HFF-Myc (cell line): ENCODE measurements at regions not wholly inside any gene's neighbourhood (a gene's known extent, or its start where the extent isn't known, plus 50 kb on each side); places are given as distances from the start of the nearest gene placed in this dataset.
"Not testable (repeated sequence)": the region's sequence is repeated elsewhere in the genome, so short reads cannot be mapped to it uniquely, and the experiment has no call there.

Experiments
- DNase-seq: peaks from one replicate; pipeline ENCODE4 v3.0.0-alpha.2; 2011; ENCODE audit warnings: low read depth; ENCODE audit errors: extremely low read depth
- H3K4me3 ChIP-seq: replicated peaks from 2 replicates; pipeline ENCODE4 v1.5.1; 2011; ENCODE audit warnings: low read depth, mild to moderate bottlenecking, control low read depth, low read length
- TF ChIP-seq, protein P1 (sequence below): IDR thresholded peaks from 2 replicates; pipeline ENCODE4 v1.5.1; 2012; ENCODE audit warnings: mild to moderate bottlenecking, low read depth, low read length, control low read depth; ENCODE audit errors: missing control alignments

- H3K4me3 ChIP-seq, result no peak overlapping the region
- no peak for DNase-seq
- TF ChIP-seq, protein P1, sequence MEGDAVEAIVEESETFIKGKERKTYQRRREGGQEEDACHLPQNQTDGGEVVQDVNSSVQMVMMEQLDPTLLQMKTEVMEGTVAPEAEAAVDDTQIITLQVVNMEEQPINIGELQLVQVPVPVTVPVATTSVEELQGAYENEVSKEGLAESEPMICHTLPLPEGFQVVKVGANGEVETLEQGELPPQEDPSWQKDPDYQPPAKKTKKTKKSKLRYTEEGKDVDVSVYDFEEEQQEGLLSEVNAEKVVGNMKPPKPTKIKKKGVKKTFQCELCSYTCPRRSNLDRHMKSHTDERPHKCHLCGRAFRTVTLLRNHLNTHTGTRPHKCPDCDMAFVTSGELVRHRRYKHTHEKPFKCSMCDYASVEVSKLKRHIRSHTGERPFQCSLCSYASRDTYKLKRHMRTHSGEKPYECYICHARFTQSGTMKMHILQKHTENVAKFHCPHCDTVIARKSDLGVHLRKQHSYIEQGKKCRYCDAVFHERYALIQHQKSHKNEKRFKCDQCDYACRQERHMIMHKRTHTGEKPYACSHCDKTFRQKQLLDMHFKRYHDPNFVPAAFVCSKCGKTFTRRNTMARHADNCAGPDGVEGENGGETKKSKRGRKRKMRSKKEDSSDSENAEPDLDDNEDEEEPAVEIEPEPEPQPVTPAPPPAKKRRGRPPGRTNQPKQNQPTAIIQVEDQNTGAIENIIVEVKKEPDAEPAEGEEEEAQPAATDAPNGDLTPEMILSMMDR, result no peak
Observed at GRCh38 chr9:135283671-135284070, 195.9 kb upstream of the PPP1R26 start.

DNA sequence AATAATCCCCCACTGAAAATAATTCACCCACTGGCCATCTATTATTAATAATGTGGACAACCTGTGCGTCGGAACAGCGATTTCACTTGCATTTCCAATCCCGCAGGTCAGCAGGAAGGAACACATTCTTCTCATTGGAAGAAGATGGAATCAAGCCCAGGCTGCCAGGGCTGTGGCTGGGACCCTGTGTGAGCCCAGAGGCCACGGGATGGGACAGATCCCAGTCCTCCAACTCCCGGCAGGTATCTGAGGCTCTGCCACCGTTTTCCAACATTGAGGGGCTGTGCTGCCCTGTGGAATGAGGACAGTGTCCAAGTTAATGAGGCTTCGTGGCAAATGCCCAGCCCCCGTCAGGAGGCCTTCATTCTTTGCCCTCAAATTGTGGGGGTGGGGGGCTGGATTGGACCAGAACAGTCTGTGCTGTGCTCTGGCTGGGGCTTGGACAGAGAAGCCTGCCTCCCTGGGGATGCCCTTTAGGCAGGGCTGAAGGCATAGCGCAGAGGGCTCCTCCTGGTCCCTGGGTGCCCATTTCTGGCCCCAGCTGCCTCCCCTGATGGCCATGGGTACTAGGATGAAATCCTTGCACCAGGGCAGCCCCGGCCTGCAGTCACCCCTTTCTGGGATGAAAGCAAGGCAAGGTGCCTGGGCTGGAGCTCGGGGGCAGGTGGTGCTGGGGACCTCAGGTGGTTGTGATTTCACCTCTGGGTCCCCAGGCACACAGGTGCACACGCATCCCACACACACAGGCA is 195.0 kb upstream of the PPP1R26 start:
- H3K4me3 ChIP-seq, result no peak overlapping the region
- TF ChIP-seq, protein P1, result no peak
- DNase-seq, result no peak

DNA sequence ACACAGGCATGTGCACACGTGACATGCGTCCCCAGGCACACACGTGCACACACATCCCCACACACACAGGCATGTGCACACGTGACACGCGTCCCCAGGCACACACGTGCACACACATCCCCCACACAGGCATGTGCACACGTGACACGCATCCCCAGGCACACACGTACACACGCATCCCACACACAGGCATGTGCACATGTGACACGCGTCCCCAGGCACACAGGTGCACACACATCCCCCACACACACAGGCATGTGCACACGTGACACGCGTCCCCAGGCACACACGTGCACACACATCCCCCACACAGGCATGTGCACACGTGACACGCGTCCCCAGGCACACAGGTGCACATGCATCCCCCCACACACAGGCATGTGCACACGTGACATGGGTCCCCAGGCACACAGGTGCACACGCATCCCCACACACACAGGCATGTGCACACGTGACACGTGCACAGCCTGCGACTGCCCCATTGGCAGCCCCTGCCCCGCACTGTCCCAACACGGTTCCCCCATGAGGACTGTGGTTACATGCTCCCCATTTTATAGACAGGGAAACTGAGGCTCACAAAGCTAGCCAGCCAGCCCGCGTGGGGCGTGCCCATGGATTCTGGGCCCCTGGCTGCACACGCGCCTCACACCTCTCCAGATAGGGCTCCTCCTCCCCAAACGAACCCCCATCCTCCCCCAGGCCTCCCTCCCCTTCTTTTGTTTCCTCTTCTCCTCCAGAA is 193.2 kb upstream of the PPP1R26 start:
- DNase-seq, H3K4me3 ChIP-seq: not testable (repeated sequence)

DNA sequence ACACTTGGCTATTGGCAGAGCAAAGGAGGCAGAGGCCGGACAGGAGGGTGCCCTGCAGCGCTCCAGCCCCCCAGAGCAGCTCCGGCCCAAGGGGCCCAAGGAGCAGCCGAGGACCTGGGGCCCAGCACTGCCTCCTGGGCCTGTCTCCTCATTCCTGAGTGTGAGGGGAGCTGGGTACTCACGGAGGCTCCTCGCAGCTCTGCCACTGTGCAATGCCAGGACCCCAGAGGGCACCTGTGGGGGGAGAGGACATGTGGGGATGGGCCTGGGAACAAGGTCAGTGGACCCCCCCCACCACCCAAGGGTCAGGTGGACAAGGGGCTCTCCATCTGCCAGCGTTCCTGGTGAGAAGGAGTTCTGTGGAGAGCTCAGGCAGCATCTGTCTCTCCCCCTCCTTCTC is 192.6 kb upstream of the PPP1R26 start:
- TF ChIP-seq, protein P1, result no peak
- DNase-seq, result no peak
- H3K4me3 ChIP-seq, result no peak overlapping the region

- TF ChIP-seq, protein P1, result no peak
- DNase-seq, result no peak
Observed at GRCh38 chr9:135287627-135288026, 192.0 kb upstream of the PPP1R26 start.

DNA sequence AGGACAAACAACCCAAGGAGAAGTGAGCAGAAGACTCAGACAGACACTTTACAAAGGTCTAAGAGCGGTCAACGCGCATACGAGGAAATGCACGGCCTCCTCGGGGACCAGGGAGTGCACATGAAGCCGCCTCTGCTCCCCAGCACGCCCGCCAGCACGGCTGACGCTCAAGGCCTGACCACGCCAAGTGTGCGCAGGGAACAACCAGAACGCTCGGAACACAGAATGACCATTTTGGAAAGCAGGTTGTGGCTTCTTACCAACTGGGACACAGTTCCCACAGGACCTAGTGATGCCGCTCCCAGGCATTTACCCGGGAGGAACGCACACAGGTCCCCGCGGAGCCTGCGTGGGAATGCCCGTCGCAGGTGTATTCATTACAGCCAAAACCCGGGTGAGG is 191.5 kb upstream of the PPP1R26 start:
- DNase-seq, result no peak
- TF ChIP-seq, protein P1, result no peak
- no peak overlapping the region for H3K4me3 ChIP-seq

More at GRCh38 chr9:135287627-135288026, 192.0 kb upstream of the PPP1R26 start:
- H3K4me3 ChIP-seq, result no peak overlapping the region

DNA sequence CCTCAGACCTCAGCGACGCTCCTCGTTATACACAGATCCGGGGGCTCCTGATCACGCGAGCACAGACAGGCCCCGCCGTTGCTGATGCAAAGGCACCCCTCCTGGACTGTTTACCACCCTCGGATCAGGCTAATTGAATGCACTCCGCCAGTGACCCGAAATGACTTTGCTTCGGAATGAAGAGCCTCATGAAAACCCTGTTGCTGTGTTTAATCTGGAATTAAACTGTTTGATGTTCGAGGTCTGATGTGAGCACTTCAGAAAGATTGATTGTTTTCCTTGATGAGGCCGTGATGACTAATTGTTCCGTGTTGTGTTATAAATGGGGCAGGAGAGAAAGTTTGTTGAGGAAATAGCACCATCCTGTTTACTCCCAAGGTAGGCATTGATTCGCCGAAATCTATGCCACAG is 190.5 kb upstream of the PPP1R26 start:
- TF ChIP-seq, protein P1, result no peak
- no peak for DNase-seq
- H3K4me3 ChIP-seq, result no peak overlapping the region
